ENCODE measurements at regions not wholly inside any gene's neighbourhood (a gene's known extent, or its start where the extent isn't known, plus 50 kb on each side); places are given as distances from the start of the nearest gene placed in this dataset.
"Not testable (repeated sequence)": the region's sequence is repeated elsewhere in the genome, so short reads cannot be mapped to it uniquely, and the experiment has no call there.

- not testable (repeated sequence) for TF ChIP-seq CTCF, POLR2A (IDR thresholded peaks at IDR 0.05)
These were observed 253.2 kb downstream of the MTERF1 start for GRCh38 chr7:91627324-91627723.
